GM12873 (cell line): ENCODE measurements at regions not wholly inside any gene's neighbourhood (a gene's known extent, or its start where the extent isn't known, plus 50 kb on each side); places are given as distances from the start of the nearest gene placed in this dataset.

Experiments used
- TF ChIP-seq, protein P1 (sequence below): IDR thresholded peaks from 2 replicates; pipeline ENCODE4 v1.5.1; 2012; ENCODE audit warnings: low read depth, mild to moderate bottlenecking, moderate library complexity, low read length, control low read depth; ENCODE audit not compliant: insufficient read depth; ENCODE audit errors: missing control alignments

DNA sequence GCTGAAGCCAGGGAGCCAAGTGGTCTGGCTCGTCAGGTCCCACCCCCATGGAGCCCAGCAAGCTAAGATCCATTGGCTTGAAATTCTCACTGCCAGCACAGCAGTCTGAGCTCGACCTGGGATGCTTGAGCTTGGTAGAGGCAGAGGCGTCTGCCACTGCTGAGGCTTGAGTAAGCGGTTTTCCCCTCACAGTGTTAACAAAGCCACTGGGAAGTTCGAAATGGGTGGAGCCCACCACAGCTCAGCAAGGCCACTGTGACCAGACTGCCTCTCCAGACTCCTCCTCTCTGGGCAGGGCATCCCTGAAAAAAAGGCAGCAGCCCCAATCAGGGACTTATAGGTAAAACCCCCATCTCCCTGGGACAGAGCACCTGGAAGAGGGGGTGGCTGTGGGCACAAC lies 353.8 kb downstream of the NAP1L3 start:
- TF ChIP-seq, protein P1, sequence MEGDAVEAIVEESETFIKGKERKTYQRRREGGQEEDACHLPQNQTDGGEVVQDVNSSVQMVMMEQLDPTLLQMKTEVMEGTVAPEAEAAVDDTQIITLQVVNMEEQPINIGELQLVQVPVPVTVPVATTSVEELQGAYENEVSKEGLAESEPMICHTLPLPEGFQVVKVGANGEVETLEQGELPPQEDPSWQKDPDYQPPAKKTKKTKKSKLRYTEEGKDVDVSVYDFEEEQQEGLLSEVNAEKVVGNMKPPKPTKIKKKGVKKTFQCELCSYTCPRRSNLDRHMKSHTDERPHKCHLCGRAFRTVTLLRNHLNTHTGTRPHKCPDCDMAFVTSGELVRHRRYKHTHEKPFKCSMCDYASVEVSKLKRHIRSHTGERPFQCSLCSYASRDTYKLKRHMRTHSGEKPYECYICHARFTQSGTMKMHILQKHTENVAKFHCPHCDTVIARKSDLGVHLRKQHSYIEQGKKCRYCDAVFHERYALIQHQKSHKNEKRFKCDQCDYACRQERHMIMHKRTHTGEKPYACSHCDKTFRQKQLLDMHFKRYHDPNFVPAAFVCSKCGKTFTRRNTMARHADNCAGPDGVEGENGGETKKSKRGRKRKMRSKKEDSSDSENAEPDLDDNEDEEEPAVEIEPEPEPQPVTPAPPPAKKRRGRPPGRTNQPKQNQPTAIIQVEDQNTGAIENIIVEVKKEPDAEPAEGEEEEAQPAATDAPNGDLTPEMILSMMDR, result no peak
